ENCODE measurements at regions not wholly inside any gene's neighbourhood (a gene's known extent, or its start where the extent isn't known, plus 50 kb on each side); places are given as distances from the start of the nearest gene placed in this dataset.

DNA sequence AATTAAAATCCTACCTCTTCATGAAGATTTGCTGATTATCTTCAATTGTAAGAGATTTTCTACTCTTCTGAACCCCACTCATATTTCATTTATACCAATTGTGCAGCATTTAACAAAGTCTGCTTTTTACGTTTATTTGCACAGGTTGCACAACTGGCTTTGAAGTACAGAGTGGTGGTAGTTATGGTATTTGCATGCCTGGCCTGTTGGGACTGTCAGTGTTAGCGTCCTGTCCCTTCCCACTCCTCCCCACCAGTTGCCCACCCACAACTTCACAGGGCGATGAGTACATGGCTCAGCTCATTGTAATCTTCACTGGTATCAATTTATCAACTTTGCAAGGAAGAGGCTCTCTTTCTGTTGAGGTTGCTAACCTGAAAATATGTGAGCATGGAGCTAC, 372.3 kb downstream of the AASDHPPT start (continued):
- TF ChIP-seq ZFP91 (CRISPR knock-in tag; IDR thresholded peaks at IDR 0.05; ENCODE audit: borderline replicate concordance) (no peak), PHF8 (CRISPR knock-in tag; IDR thresholded peaks at IDR 0.05) (no peak), TEAD2 (CRISPR knock-in tag; IDR thresholded peaks at IDR 0.05) (no peak), ZNF142 (CRISPR knock-in tag; IDR thresholded peaks at IDR 0.05) (no peak), KAT7 (CRISPR knock-in tag; IDR thresholded peaks at IDR 0.05; ENCODE audit: borderline replicate concordance) (no peak), SP5 (CRISPR knock-in tag; IDR thresholded peaks at IDR 0.05; ENCODE audit: borderline replicate concordance, low read depth) (0 out of 2 replicates have a peak, but pooled peaks have one; percentile 42), ZMYM2 (CRISPR knock-in tag; IDR thresholded peaks at IDR 0.05) (no peak), ZUFSP (CRISPR knock-in tag; IDR thresholded peaks at IDR 0.05; ENCODE audit: borderline replicate concordance) (no peak), KAT8 (CRISPR knock-in tag; IDR thresholded peaks at IDR 0.05) (no peak), ZNF530 (CRISPR knock-in tag; IDR thresholded peaks at IDR 0.05; ENCODE audit: low read depth) (no peak), ZNF839 (CRISPR knock-in tag; IDR thresholded peaks at IDR 0.05; ENCODE audit: borderline replicate concordance) (no peak), ZNF850 (CRISPR knock-in tag; conservative IDR thresholded peaks at IDR 0.05) (no peak), SUZ12 (IDR thresholded peaks at IDR 0.05; ENCODE audit: low read depth, low read length) (no peak), ZNF282 (IDR thresholded peaks at IDR 0.05; ENCODE audit: partially characterized antibody) (no peak), TIGD3 (CRISPR knock-in tag; IDR thresholded peaks at IDR 0.05; ENCODE audit: borderline replicate concordance) (no peak), FOXK1 (CRISPR knock-in tag; IDR thresholded peaks at IDR 0.05; ENCODE audit: borderline replicate concordance, low read depth) (no peak), ZNF569 (CRISPR knock-in tag; IDR thresholded peaks at IDR 0.05; ENCODE audit: borderline replicate concordance) (no peak), ZNF644 (CRISPR knock-in tag; IDR thresholded peaks at IDR 0.05; ENCODE audit: low read depth) (0 out of 2 replicates have a peak, but pooled peaks have one; percentile 23)
